Chondrocyte (in vitro differentiated cells): ENCODE measurements at regions not wholly inside any gene's neighbourhood (a gene's known extent, or its start where the extent isn't known, plus 50 kb on each side); places are given as distances from the start of the nearest gene placed in this dataset.

Source experiments
- DNase-seq: peaks from one replicate; pipeline ENCODE4 v3.0.0; 2021; ENCODE audit warnings: mixed read lengths, low spot score
- H3K27ac Mint-ChIP-seq: one replicate; pipeline ENCODE4 v1.8.0; 2021; ENCODE audit warnings: mild to moderate bottlenecking, moderate library complexity, mixed read lengths; ENCODE audit not compliant: unreplicated experiment
- H3K27me3 Mint-ChIP-seq: 2 replicates; pipeline ENCODE4 v1.8.0; 2021; ENCODE audit warnings: low read depth, mixed read lengths
- H3K36me3 Mint-ChIP-seq: 2 replicates; pipeline ENCODE4 v1.8.0; 2021; ENCODE audit warnings: low read depth, mixed read lengths
- H3K4me1 Mint-ChIP-seq: 2 replicates; pipeline ENCODE4 v1.8.0; 2021; ENCODE audit warnings: low read depth, mild to moderate bottlenecking, mixed read lengths
- H3K4me3 Mint-ChIP-seq: one replicate; pipeline ENCODE4 v1.8.0; 2021; ENCODE audit warnings: mild to moderate bottlenecking, moderate library complexity, mixed read lengths; ENCODE audit not compliant: unreplicated experiment
- H3K9me3 Mint-ChIP-seq: 2 replicates; pipeline ENCODE4 v1.8.0; 2021; ENCODE audit warnings: low read depth, mixed read lengths
- CTCF ChIP-seq: fragments of 200-600 bp; sonication (generic); IDR thresholded peaks from 2 replicates; pipeline ENCODE4 v1.5.0; 2021; ENCODE audit warnings: antibody characterized with exemption, mild to moderate bottlenecking, moderate library complexity

DNA sequence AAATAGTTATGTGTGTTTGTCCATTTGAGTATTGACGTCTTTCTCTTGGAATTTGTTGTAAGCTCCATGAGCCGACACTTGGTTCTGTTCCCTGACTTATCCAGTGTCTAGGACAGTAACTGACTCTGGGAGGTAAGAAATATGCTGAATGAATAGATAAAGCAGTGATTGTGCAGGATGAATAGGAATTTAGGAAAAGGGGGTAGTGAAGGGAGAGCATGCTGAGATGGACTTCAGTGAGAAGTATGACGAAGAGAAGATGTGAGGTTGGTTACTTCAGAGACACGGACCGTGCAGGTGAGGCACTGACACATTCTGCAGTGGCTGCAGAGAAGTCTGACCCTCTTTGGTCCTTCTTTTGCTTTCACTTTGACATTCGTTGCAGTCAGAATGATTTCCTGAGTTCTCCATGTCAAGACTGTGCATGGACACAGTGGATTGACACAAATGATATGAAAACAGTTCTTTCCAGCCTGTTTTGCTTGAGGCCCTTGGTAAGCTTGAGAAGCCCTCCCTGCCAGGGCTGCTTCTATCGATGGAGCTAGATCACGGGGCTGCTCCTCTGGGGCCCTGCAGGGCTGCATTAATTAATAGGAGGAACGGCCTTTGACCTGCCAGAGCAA lies 261.5 kb upstream of the SORCS1 start:
- Mint-ChIP-seq H3K4me1 (no peaks in the 10 kb centered on the region), H3K36me3 (no peaks in the 10 kb centered on the region), H3K27me3 (peaks cover 2% of the 10 kb centered on the region), H3K9me3 (peaks cover 5% of the 10 kb centered on the region), H3K4me3 (no peak overlapping the region), H3K27ac (no peak overlapping the region)
- no peak for TF ChIP-seq CTCF
- no peak for DNase-seq

- Mint-ChIP-seq H3K4me1 (no peaks in the 10 kb centered on the region), H3K4me3 (no peak overlapping the region), H3K27me3 (peaks cover 2% of the 10 kb centered on the region), H3K27ac (no peak overlapping the region), H3K36me3 (no peaks in the 10 kb centered on the region), H3K9me3 (peaks cover 5% of the 10 kb centered on the region)
- TF ChIP-seq CTCF = no peak
- DNase-seq = no peak
Measured at GRCh38 chr10:107424628-107425027, 260.1 kb upstream of the SORCS1 start.

- Mint-ChIP-seq H3K27ac (no peak overlapping the region), H3K27me3 (peaks cover 2% of the 10 kb centered on the region), H3K4me1 (no peaks in the 10 kb centered on the region), H3K36me3 (no peaks in the 10 kb centered on the region), H3K9me3 (peaks cover 5% of the 10 kb centered on the region), H3K4me3 (no peak overlapping the region)
- no peak for DNase-seq
- no peak for TF ChIP-seq CTCF
Measured at GRCh38 chr10:107423903-107424302, 259.4 kb upstream of the SORCS1 start.

- no peaks in the 10 kb centered on the region for H3K4me1 Mint-ChIP-seq
- H3K27ac Mint-ChIP-seq = no peak overlapping the region
- no peaks in the 10 kb centered on the region for H3K36me3 Mint-ChIP-seq
- no peak overlapping the region for H3K4me3 Mint-ChIP-seq
- peaks cover 3% of the 10 kb centered on the region for H3K9me3 Mint-ChIP-seq
- TF ChIP-seq CTCF = no peak
- H3K27me3 Mint-ChIP-seq = peaks cover 2% of the 10 kb centered on the region
- DNase-seq = no peak
Measured at GRCh38 chr10:107422681-107423080, 258.2 kb upstream of the SORCS1 start.

DNA sequence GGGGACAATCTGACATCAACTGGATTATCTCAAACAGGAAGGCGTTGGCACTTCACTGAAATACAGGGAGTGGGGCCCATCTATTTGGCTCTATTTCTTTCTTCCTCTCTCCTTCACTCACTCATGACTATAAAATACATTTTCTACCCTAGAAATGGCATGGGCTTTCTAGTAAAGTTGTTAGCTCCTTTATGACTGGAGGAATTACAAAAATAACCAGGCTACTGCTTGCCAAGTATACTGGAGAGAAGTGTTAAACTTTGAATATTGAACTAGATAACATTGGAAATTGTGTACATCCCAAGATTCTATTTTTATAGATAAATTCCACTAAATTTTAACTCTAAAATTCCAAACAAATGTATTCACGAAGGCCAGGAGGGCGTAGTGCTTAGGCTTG lies 255.7 kb upstream of the SORCS1 start:
- H3K4me3 Mint-ChIP-seq = no peak overlapping the region
- no peaks in the 10 kb centered on the region for H3K36me3 Mint-ChIP-seq
- H3K9me3 Mint-ChIP-seq = peaks cover 3% of the 10 kb centered on the region
- H3K27me3 Mint-ChIP-seq = no peaks in the 10 kb centered on the region
- H3K27ac Mint-ChIP-seq = no peak overlapping the region
- H3K4me1 Mint-ChIP-seq = no peaks in the 10 kb centered on the region
- TF ChIP-seq CTCF = no peak
- DNase-seq = no peak
